ENCODE measurements at regions not wholly inside any gene's neighbourhood (a gene's known extent, or its start where the extent isn't known, plus 50 kb on each side); places are given as distances from the start of the nearest gene placed in this dataset.

DNA sequence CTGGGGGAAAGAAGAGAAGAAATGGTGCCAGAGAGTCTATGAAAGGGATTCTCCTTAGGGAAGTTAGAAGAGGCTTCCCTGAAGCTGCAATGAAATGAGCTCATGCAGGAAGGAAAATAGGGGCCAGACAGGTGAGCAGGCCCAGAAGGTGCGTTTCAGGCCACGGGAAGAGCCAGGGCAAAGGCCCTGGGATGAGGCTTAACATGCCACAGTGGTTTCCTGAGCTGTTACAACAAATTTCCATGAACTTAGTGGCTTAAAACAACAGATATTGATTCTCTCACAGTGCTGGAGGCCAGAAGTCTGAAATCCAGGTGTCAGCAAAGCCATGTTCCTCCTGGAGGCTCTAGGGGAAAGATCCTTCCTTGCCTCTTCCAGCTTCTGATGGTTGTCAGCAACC is 167.9 kb downstream of the TFAP2C start:
- Histone ChIP-seq H3K27ac (ENCODE audit: control insufficient read depth, insufficient read depth) (no peak overlapping the region), H3K27me3 (replicated peaks in 1 of 2; ENCODE audit: control insufficient read depth in 2 of 2, insufficient read depth in 2 of 2, low read length in 1 of 2) (no peaks in the 10 kb centered on the region), H3K4me3 (no peak overlapping the region), H3K4me1 (ENCODE audit: control insufficient read depth, insufficient read depth, low read length) (no peaks in the 10 kb centered on the region), H2AFZ (ENCODE audit: control insufficient read depth, low read depth, low read length) (no peak overlapping the region), H3K9me3 (replicated peaks; ENCODE audit: control insufficient read depth, insufficient read depth, low read length) (no peaks in the 10 kb centered on the region), H3K4me2 (ENCODE audit: control insufficient read depth, insufficient read depth) (no peak overlapping the region), H3K36me3 (ENCODE audit: control insufficient read depth in 2 of 2, insufficient read depth in 2 of 2, low read length in 1 of 2) (no peaks in the 10 kb centered on the region), H3K79me2 (ENCODE audit: control insufficient read depth, insufficient read depth, low read length) (no peaks in the 10 kb centered on the region), H3K9ac (ENCODE audit: control insufficient read depth, insufficient read depth, low read length) (no peak overlapping the region), H4K20me1 (ENCODE audit: control insufficient read depth, insufficient read depth) (no peaks in the 10 kb centered on the region)
- RAD21 ChIA-PET (ENCODE audit: unreplicated experiment) = no interaction called here
- 0% methylated on average over 2 of the region's 2 CpGs for WGBS (ENCODE audit: insufficient coverage, insufficient replicate concordance, low lambda C conversion rate, missing lambda C conversion rate)
- SMC1A ChIA-PET (ENCODE audit: uncharacterized antibody, unreplicated experiment) = interaction anchor here (0.7 kb wide), 1 partner anchor 155 kb away, joined by 3 read pairs; no protein-coding TSS in a partner anchor
- ATAC-seq = no peak
- no peak for FAIRE-seq
- TF ChIP-seq, protein P1, sequence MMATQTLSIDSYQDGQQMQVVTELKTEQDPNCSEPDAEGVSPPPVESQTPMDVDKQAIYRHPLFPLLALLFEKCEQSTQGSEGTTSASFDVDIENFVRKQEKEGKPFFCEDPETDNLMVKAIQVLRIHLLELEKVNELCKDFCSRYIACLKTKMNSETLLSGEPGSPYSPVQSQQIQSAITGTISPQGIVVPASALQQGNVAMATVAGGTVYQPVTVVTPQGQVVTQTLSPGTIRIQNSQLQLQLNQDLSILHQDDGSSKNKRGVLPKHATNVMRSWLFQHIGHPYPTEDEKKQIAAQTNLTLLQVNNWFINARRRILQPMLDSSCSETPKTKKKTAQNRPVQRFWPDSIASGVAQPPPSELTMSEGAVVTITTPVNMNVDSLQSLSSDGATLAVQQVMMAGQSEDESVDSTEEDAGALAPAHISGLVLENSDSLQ (IDR thresholded peaks at IDR 0.05) = no peak
- TF ChIP-seq ZBTB4 (CRISPR knock-in tag; IDR thresholded peaks at IDR 0.05) (no peak), CHD4 (IDR thresholded peaks at IDR 0.05) (no peak), FOXM1 (IDR thresholded peaks at IDR 0.05; ENCODE audit: low read depth, low read length) (no peak), POLR2AphosphoS5 (IDR thresholded peaks at IDR 0.05; ENCODE audit: low read length) (no peak), SMARCA5 (IDR thresholded peaks at IDR 0.05) (no peak), MTA3 (IDR thresholded peaks at IDR 0.05; ENCODE audit: borderline replicate concordance, low read length) (no peak)
- BruUV-seq (replicated peaks) = no TSS peak
- POLR2A ChIA-PET = no interaction called here
- CTCF ChIA-PET = no interaction called here
- in situ Hi-C loops (cut with MboI) (no loop called here), intact Hi-C loops (cut with micrococcal nuclease; ENCODE audit: unreplicated experiment) (no loop called here)
- DNase-seq (ENCODE audit: low read depth, low spot score) = no peak
